Endothelial cell of umbilical vein (primary cell): ENCODE measurements at regions not wholly inside any gene's neighbourhood (a gene's known extent, or its start where the extent isn't known, plus 50 kb on each side); places are given as distances from the start of the nearest gene placed in this dataset.

ENCODE experiments used
- BruUV-seq: library from RNA; stranded (reverse); fragments of 400-500 nt; replicated peaks from 2 replicates; lab custom pipeline; 2021; lab: Mats Ljungman, UMichigan
- CTCF ChIA-PET: fragments of 300-600, 350-600 bp; sonication (Branson Sonifier 250); formaldehyde crosslinking; loops from one replicate; lab custom pipeline; 2021; ENCODE audit warnings: antibody characterized with exemption, inconsistent platforms; lab: Charles Lee
- POLR2A ChIA-PET: fragments of 300-600, 350-600 bp; sonication (Branson Sonifier 250); formaldehyde crosslinking; loops from one replicate; lab custom pipeline; 2021; ENCODE audit warnings: antibody characterized with exemption, inconsistent platforms; lab: Charles Lee
- DNase-seq: peaks from one replicate; pipeline ENCODE4 v3.0.0-alpha.2; 2011; ENCODE audit warnings: low read depth, low spot score
- FAIRE-seq: peaks from 2 replicates; lab custom pipeline; 2011; peaks lifted over from hg19 to GRCh38; lab: Jason Lieb, UNC
- H2AFZ ChIP-seq: 2 replicates; pipeline ENCODE4 v1.6.0; 2012; ENCODE audit warnings: low read depth, low read length, control low read depth, inconsistent platforms
- H3K27ac ChIP-seq: 2 replicates; pipeline ENCODE4 v1.5.1; 2011; ENCODE audit warnings: low read depth, mild to moderate bottlenecking, control low read depth, low read length, moderate library complexity; ENCODE audit not compliant: insufficient read depth
- H3K27me3 ChIP-seq, 2 experiments: 2 replicates each; pipeline versions ENCODE4 v1.6.0 to v1.6.1; 2011; ENCODE audit warnings: low read length in 2 of 2, mixed read lengths in 1 of 2; ENCODE audit not compliant: control insufficient read depth in 2 of 2, insufficient read depth in 2 of 2
- H3K36me3 ChIP-seq, 2 experiments: 2 replicates in 1 of 2; 3 replicates in 1 of 2; pipeline ENCODE4 v1.5.1; 2011; ENCODE audit warnings: low read length in 2 of 2, mild to moderate bottlenecking in 1 of 2, moderate library complexity in 1 of 2; ENCODE audit not compliant: control insufficient read depth in 2 of 2, insufficient read depth in 2 of 2; ENCODE audit errors: extremely low read depth in 1 of 2
- H3K4me1 ChIP-seq: 3 replicates; pipeline ENCODE4 v1.5.1; 2011; ENCODE audit warnings: mild to moderate bottlenecking, low read length; ENCODE audit not compliant: control insufficient read depth, insufficient read depth; ENCODE audit errors: extremely low read depth
- H3K4me2 ChIP-seq: 2 replicates; pipeline ENCODE4 v1.6.1; 2011; ENCODE audit warnings: low read length, control low read depth, mixed read lengths; ENCODE audit not compliant: insufficient read depth
- H3K4me3 ChIP-seq, 3 experiments: fragments of 200-600 bp in 1 of 3; sonication (generic), shearing (Covaris generic) in 1 of 3; replicated peaks in 1 of 3; 2 replicates each; pipeline ENCODE4 v1.5.1; 2011 to 2016; ENCODE audit warnings: control low read depth in 3 of 3, low read length in 3 of 3, mild to moderate bottlenecking in 2 of 3, inconsistent platforms in 1 of 3, low read depth in 1 of 3, moderate library complexity in 1 of 3; ENCODE audit not compliant: insufficient read depth in 1 of 3
- H3K79me2 ChIP-seq: 2 replicates; pipeline ENCODE4 v1.6.0; 2012; ENCODE audit warnings: low read length, inconsistent platforms; ENCODE audit not compliant: control insufficient read depth, insufficient read depth
- H3K9ac ChIP-seq: replicated peaks from 2 replicates; pipeline ENCODE3; 2011; ENCODE audit warnings: low read length, control low read depth; ENCODE audit not compliant: insufficient read depth; ENCODE audit errors: extremely low read depth
- H3K9me1 ChIP-seq: replicated peaks from 3 replicates; pipeline ENCODE4 v1.6.0; 2011; ENCODE audit warnings: mild to moderate bottlenecking, low read length; ENCODE audit not compliant: control insufficient read depth, insufficient read depth; ENCODE audit errors: extremely low read depth
- H3K9me3 ChIP-seq: replicated peaks from 2 replicates; pipeline ENCODE4 v1.5.1; 2012; ENCODE audit warnings: low read length, inconsistent platforms; ENCODE audit not compliant: control insufficient read depth, insufficient read depth
- H4K20me1 ChIP-seq: replicated peaks from 2 replicates; pipeline ENCODE3; 2011; ENCODE audit warnings: mild to moderate bottlenecking, low read length; ENCODE audit not compliant: control insufficient read depth, insufficient read depth; ENCODE audit errors: extremely low read depth
- CTCF ChIP-seq, 2 donors: IDR thresholded peaks; 1 replicate in 1 of 2; 2 replicates in 1 of 2; pipeline ENCODE4 v1.5.1; 2011; ENCODE audit warnings: low read length in 2 of 2, mild to moderate bottlenecking in 2 of 2, moderate library complexity in 2 of 2, control low read depth in 1 of 2, inconsistent platforms in 1 of 2, low read depth in 1 of 2; ENCODE audit not compliant: insufficient read depth in 1 of 2; ENCODE audit errors: extremely low read depth in 1 of 2
- EZH2 ChIP-seq: IDR thresholded peaks from 2 replicates; pipeline ENCODE4 v1.6.1; 2012; ENCODE audit warnings: borderline replicate concordance, low read depth, mild to moderate bottlenecking, moderate library complexity, low read length, inconsistent platforms; ENCODE audit not compliant: severe bottlenecking
- FOS ChIP-seq: IDR thresholded peaks from 2 replicates; pipeline ENCODE4 v1.6.1; 2011; ENCODE audit warnings: mild to moderate bottlenecking, low read length, moderate library complexity, borderline replicate concordance; ENCODE audit not compliant: insufficient read depth
- GATA2 ChIP-seq: IDR thresholded peaks from 2 replicates; pipeline ENCODE4 v1.7.0; 2011; ENCODE audit warnings: low read depth, mild to moderate bottlenecking, moderate library complexity, mixed read lengths, low read length; ENCODE audit not compliant: insufficient read length, insufficient read depth
- JUN ChIP-seq: IDR thresholded peaks from 2 replicates; pipeline ENCODE4 v1.6.1; 2011; ENCODE audit warnings: borderline replicate concordance, low read depth; ENCODE audit not compliant: insufficient read length, insufficient read depth
- MYC ChIP-seq: IDR thresholded peaks from one replicate; pipeline ENCODE4 v1.6.1; 2011; ENCODE audit warnings: mild to moderate bottlenecking, low read depth, low read length
- POLR2A ChIP-seq: IDR thresholded peaks from 2 replicates; pipeline ENCODE4 v1.6.1; 2012; ENCODE audit warnings: low read depth, mild to moderate bottlenecking, control low read depth, low read length
- POLR2AphosphoS5 ChIP-seq: IDR thresholded peaks from 2 replicates; pipeline ENCODE4 v1.6.1; 2012; ENCODE audit warnings: low read depth, mild to moderate bottlenecking, control low read depth, low read length, moderate library complexity; ENCODE audit not compliant: insufficient read depth
- dilution Hi-C: fragments of 300-500 bp; cut with MboI; formaldehyde crosslinking; loops from one replicate; pipeline ENCODE4 v1.15.0; 2019; ENCODE audit warnings: low sequenced_read_pairs; ENCODE audit not compliant: extremely low pct_ligation_motif_present
- intact Hi-C: fragments of 100-400 bp; cut with micrococcal nuclease; formaldehyde crosslinking; loops from one replicate; pipeline ENCODE4 v1.10.0; 2022
- TF ChIP-seq, protein P1 (sequence below): IDR thresholded peaks from 2 replicates; pipeline ENCODE4 v1.6.1; 2011; ENCODE audit not compliant: insufficient read depth, insufficient read length

- DNase-seq = no peak
These were observed 175.8 kb upstream of the SALL4 start for GRCh38 chr20:51978070-51978501.

More at GRCh38 chr20:51978070-51978501, 175.8 kb upstream of the SALL4 start:
- Histone ChIP-seq H3K4me2 (no peak overlapping the region), H4K20me1 (no peaks in the 10 kb centered on the region), H3K27me3 (no peaks in the 10 kb centered on the region), H3K9me3 (no peaks in the 10 kb centered on the region), H3K4me1 (no peaks in the 10 kb centered on the region), H3K27ac (no peak overlapping the region), H3K9me1 (no peaks in the 10 kb centered on the region), H3K79me2 (no peaks in the 10 kb centered on the region), H2AFZ (no peak overlapping the region), H3K4me3 (no peak overlapping the region), H3K36me3 (no peaks in the 10 kb centered on the region), H3K9ac (no peak overlapping the region)
- intact Hi-C loops = no loop called here
- dilution Hi-C loops = no loop called here
- CTCF ChIA-PET = interaction anchor here (0.8 to 0.9 kb wide), 2 partner anchors 13 to 179 kb away, joined by 3 read pairs; no protein-coding TSS in a partner anchor
- BruUV-seq = no TSS peak
- TF ChIP-seq POLR2A = no peak
- TF ChIP-seq, protein P1, sequence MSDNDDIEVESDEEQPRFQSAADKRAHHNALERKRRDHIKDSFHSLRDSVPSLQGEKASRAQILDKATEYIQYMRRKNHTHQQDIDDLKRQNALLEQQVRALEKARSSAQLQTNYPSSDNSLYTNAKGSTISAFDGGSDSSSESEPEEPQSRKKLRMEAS = no peak
- no peak for TF ChIP-seq JUN
- no peak for TF ChIP-seq EZH2
- no peak for TF ChIP-seq CTCF (IDR thresholded peaks at IDR 0.05; ENCODE audit: extremely low read depth in 1 of 2, insufficient read depth in 1 of 2, low read depth in 1 of 2, low read length in 2 of 2)
- no peak for TF ChIP-seq GATA2
- TF ChIP-seq MYC = no peak
- TF ChIP-seq FOS = no peak
- TF ChIP-seq POLR2AphosphoS5 = no peak
- FAIRE-seq = no peak
- POLR2A ChIA-PET = no interaction called here
